ENCODE measurements at regions not wholly inside any gene's neighbourhood (a gene's known extent, or its start where the extent isn't known, plus 50 kb on each side); places are given as distances from the start of the nearest gene placed in this dataset.

- DNase-seq (ENCODE audit: low read depth in 3 of 3): no peak
Observed at GRCh38 chr3:16658004-16658924, 53.0 kb upstream of the DAZL start.

- DNase-seq (ENCODE audit: low read depth in 3 of 3): no peak
Observed at GRCh38 chr3:16658925-16659793, 53.9 kb upstream of the DAZL start.

- DNase-seq (ENCODE audit: low read depth in 3 of 3): no peak
Observed at GRCh38 chr3:16663854-16664712, 58.9 kb upstream of the DAZL start.

GRCh38 chr3:16665282-16665741 lies 60.1 kb upstream of the DAZL start:
- DNase-seq (ENCODE audit: low read depth in 3 of 3): no peak

GRCh38 chr3:16666206-16666605 lies 61.0 kb upstream of the DAZL start:
- DNase-seq (ENCODE audit: low read depth in 3 of 3): no peak

GRCh38 chr3:16667633-16668032 lies 62.4 kb upstream of the DAZL start:
- no peak for DNase-seq (ENCODE audit: low read depth in 3 of 3)

- DNase-seq (ENCODE audit: low read depth in 3 of 3): no peak
Observed at GRCh38 chr3:16668776-16669545, 63.7 kb upstream of the DAZL start.

- no peak for DNase-seq (ENCODE audit: low read depth in 3 of 3)
Observed at GRCh38 chr3:16670191-16670590, 65.0 kb upstream of the DAZL start.

GRCh38 chr3:16671690-16672089 lies 66.5 kb upstream of the DAZL start:
- no peak for DNase-seq (ENCODE audit: low read depth in 3 of 3)

GRCh38 chr3:16673530-16673929 lies 68.3 kb upstream of the DAZL start:
- DNase-seq (ENCODE audit: low read depth in 3 of 3): no peak

GRCh38 chr3:16675805-16676204 lies 70.6 kb upstream of the DAZL start:
- no peak for DNase-seq (ENCODE audit: low read depth in 3 of 3)

- DNase-seq (ENCODE audit: low read depth in 3 of 3): no peak
Observed at GRCh38 chr3:16686679-16687078, 81.5 kb upstream of the DAZL start.

GRCh38 chr3:16687221-16687620 lies 82.0 kb upstream of the DAZL start:
- DNase-seq (ENCODE audit: low read depth in 3 of 3): no peak

- no peak for DNase-seq (ENCODE audit: low read depth in 3 of 3)
Observed at GRCh38 chr3:16692486-16693344, 87.5 kb upstream of the DAZL start.

- no peak for DNase-seq (ENCODE audit: low read depth in 3 of 3)
Observed at GRCh38 chr3:16693820-16694219, 88.6 kb upstream of the DAZL start.

GRCh38 chr3:16695710-16696109 lies 90.5 kb upstream of the DAZL start:
- no peak for DNase-seq (ENCODE audit: low read depth in 3 of 3)

- DNase-seq (ENCODE audit: low read depth in 3 of 3): no peak
Observed at GRCh38 chr3:16697443-16698147, 92.4 kb upstream of the DAZL start.

- DNase-seq (ENCODE audit: low read depth in 3 of 3): no peak
Observed at GRCh38 chr3:16700651-16701050, 95.4 kb upstream of the DAZL start.

- DNase-seq (ENCODE audit: low read depth in 3 of 3): no peak
Observed at GRCh38 chr3:16704941-16705340, 99.7 kb upstream of the DAZL start.
